ENCODE measurements at regions not wholly inside any gene's neighbourhood (a gene's known extent, or its start where the extent isn't known, plus 50 kb on each side); places are given as distances from the start of the nearest gene placed in this dataset.

DNA sequence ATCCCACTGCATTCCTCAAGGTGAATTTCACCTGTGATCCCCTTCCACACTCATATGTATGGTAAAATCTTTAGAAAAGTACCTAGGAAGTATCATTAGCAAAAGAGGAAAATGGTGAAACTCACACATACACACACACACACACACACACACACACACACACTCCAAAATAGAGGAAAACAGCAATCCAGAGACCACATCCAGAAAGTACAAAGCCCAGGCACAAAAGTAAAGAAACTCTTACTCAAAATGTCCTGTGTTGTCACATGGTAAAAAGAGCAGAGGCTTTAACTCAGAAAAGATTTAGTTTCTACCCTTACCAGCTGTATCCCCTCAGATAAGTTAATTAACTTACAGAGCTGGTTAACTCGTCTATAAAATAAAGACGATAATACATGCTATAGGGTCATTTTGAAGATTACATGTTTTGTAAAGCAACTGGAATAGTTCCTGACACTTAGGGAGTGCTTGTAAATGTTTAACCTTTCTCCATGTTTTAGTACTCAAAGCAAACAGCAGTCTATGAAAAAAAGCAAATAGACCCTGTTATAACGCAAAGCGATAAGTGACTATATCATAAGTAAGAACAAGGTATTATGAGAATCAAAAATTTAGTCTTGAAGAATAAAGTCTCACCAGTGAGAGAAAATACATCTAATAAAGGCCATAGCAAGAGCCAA, 360.0 kb upstream of the LRATD1 start:
- H3K36me3 ChIP-seq (ENCODE audit: control insufficient read depth, insufficient read depth, low read length): no peaks in the 10 kb centered on the region
- H3K9me3 ChIP-seq (ENCODE audit: control insufficient read depth, insufficient read depth, low read length): no peaks in the 10 kb centered on the region
- DNase-seq (no peak), ATAC-seq (no peak)
- intact Hi-C loops (cut with micrococcal nuclease): no loop called here
- H3K27me3 ChIP-seq (ENCODE audit: control insufficient read depth, insufficient read depth, low read length): no peaks in the 10 kb centered on the region
- Mint-ChIP-seq H3K4me1 (no peaks in the 10 kb centered on the region), H3K9me3 (peaks cover 9 to 18% of the 10 kb centered on the region in 2 donors), H3K27me3 (ENCODE audit: low read depth in 2 of 2) (no peaks in the 10 kb centered on the region), H3K27ac (no peak overlapping the region), H3K4me3 (no peak overlapping the region), H3K36me3 (no peaks in the 10 kb centered on the region)
- TF ChIP-seq, protein P1, sequence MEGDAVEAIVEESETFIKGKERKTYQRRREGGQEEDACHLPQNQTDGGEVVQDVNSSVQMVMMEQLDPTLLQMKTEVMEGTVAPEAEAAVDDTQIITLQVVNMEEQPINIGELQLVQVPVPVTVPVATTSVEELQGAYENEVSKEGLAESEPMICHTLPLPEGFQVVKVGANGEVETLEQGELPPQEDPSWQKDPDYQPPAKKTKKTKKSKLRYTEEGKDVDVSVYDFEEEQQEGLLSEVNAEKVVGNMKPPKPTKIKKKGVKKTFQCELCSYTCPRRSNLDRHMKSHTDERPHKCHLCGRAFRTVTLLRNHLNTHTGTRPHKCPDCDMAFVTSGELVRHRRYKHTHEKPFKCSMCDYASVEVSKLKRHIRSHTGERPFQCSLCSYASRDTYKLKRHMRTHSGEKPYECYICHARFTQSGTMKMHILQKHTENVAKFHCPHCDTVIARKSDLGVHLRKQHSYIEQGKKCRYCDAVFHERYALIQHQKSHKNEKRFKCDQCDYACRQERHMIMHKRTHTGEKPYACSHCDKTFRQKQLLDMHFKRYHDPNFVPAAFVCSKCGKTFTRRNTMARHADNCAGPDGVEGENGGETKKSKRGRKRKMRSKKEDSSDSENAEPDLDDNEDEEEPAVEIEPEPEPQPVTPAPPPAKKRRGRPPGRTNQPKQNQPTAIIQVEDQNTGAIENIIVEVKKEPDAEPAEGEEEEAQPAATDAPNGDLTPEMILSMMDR (IDR thresholded peaks at IDR 0.05): no peak
- no CpG with 5 or more reads among the region's 4 CpGs for WGBS (ENCODE audit: insufficient coverage)
- no peaks in the 10 kb centered on the region for H3K4me1 ChIP-seq (ENCODE audit: control insufficient read depth, insufficient read depth, low read length)
- no peak overlapping the region for H3K27ac ChIP-seq (ENCODE audit: low read length)
- H3K4me3 ChIP-seq (ENCODE audit: low read length): no peak overlapping the region

DNA sequence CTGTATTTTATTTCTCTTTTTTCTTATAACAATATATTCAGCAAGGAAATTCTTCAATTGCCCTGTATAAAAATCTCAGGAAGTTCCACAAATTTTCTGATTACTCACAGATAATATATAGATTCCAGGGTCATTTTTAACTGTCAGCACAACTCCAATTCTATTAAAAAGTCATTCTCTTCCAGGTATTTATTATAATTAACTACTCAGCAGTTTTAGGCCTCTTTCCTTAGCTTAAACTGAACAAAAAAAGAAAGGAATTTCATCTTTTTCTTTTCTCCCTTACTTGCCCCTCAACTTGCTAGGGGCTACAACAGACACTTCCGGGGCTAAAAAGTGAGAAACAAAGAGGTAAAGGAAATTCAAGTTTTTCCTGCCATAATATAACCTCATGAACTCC, 358.9 kb upstream of the LRATD1 start:
- ATAC-seq: no peak
- no peaks in the 10 kb centered on the region for H3K4me1 ChIP-seq (ENCODE audit: control insufficient read depth, insufficient read depth, low read length)
- H3K27me3 ChIP-seq (ENCODE audit: control insufficient read depth, insufficient read depth, low read length): no peaks in the 10 kb centered on the region
- peaks cover 9 to 21% of the 10 kb centered on the region in 2 donors for H3K9me3 Mint-ChIP-seq
- H3K9me3 ChIP-seq (ENCODE audit: control insufficient read depth, insufficient read depth, low read length): no peaks in the 10 kb centered on the region
- DNase-seq: no peak
- H3K4me1 Mint-ChIP-seq: no peaks in the 10 kb centered on the region
- H3K36me3 Mint-ChIP-seq: no peaks in the 10 kb centered on the region
- H3K27me3 Mint-ChIP-seq (ENCODE audit: low read depth in 2 of 2): no peaks in the 10 kb centered on the region
- intact Hi-C loops (cut with micrococcal nuclease): no loop called here
- WGBS (ENCODE audit: insufficient coverage): no CpG with 5 or more reads among the region's 1 CpG
- H3K4me3 ChIP-seq (ENCODE audit: low read length): no peak overlapping the region
- TF ChIP-seq, protein P1 (IDR thresholded peaks at IDR 0.05): no peak
- no peak overlapping the region for H3K27ac Mint-ChIP-seq
- H3K27ac ChIP-seq (ENCODE audit: low read length): no peak overlapping the region
- no peaks in the 10 kb centered on the region for H3K36me3 ChIP-seq (ENCODE audit: control insufficient read depth, insufficient read depth, low read length)
- H3K4me3 Mint-ChIP-seq: no peak overlapping the region

DNA sequence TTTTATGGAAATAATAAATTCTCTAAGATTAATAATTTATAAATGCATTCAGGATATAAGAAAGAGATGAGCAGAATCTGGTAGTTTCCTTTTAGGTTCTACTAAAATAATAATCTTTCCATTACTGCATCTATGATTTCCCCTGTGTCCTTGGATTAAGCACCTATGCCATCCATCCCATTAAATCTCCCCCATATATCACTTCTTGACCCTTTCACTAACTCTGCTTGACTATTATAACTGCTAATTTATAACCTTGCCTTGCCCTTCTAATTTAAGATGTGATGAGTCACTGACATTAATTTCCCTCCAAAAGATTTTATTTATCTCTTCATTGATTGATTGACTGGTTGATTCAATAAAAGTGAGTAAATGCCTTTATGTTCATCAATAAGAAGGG, 348.3 kb upstream of the LRATD1 start:
- intact Hi-C loops (cut with micrococcal nuclease): no loop called here
- H3K27me3 ChIP-seq (ENCODE audit: control insufficient read depth, insufficient read depth, low read length): no peaks in the 10 kb centered on the region
- TF ChIP-seq, protein P1 (IDR thresholded peaks at IDR 0.05): no peak
- H3K4me1 ChIP-seq (ENCODE audit: control insufficient read depth, insufficient read depth, low read length): no peaks in the 10 kb centered on the region
- Mint-ChIP-seq H3K27ac (no peak overlapping the region), H3K27me3 (ENCODE audit: low read depth in 2 of 2) (no peaks in the 10 kb centered on the region), H3K36me3 (no peaks in the 10 kb centered on the region), H3K9me3 (peaks cover 17 to 18% of the 10 kb centered on the region in 2 donors), H3K4me3 (no peak overlapping the region), H3K4me1 (no peaks in the 10 kb centered on the region)
- H3K9me3 ChIP-seq (ENCODE audit: control insufficient read depth, insufficient read depth, low read length): peaks cover 3% of the 10 kb centered on the region
- no peak overlapping the region for H3K4me3 ChIP-seq (ENCODE audit: low read length)
- ATAC-seq (no peak), DNase-seq (no peak)
- H3K27ac ChIP-seq (ENCODE audit: low read length): no peak overlapping the region
- no peaks in the 10 kb centered on the region for H3K36me3 ChIP-seq (ENCODE audit: control insufficient read depth, insufficient read depth, low read length)

DNA sequence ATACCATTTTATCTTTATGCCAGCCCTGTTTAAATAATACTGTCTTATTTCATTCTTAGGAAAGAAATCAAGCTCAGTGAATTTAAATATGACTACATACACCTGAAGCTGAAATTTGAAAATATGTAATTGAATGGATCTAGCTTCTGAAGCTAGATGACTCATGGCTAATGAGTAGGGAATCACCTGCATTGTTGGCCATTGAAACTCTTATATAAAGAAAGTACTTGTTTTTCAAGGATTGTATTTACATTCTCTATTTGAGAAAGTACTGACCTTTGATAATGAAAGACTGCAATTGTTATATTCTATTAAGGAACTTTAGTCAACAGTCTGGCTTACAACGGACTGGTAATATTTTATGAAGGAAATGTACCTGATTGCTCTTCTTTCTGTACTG, 346.7 kb upstream of the LRATD1 start:
- no peak for ATAC-seq
- no peaks in the 10 kb centered on the region for H3K27me3 Mint-ChIP-seq (ENCODE audit: low read depth in 2 of 2)
- 94% methylated on average over 1 of the region's 1 CpG for WGBS (ENCODE audit: insufficient coverage)
- TF ChIP-seq, protein P1 (IDR thresholded peaks at IDR 0.05): no peak
- Histone ChIP-seq H3K4me3 (ENCODE audit: low read length) (no peak overlapping the region), H3K9me3 (ENCODE audit: control insufficient read depth, insufficient read depth, low read length) (peaks cover 3% of the 10 kb centered on the region), H3K27me3 (ENCODE audit: control insufficient read depth, insufficient read depth, low read length) (no peaks in the 10 kb centered on the region), H3K36me3 (ENCODE audit: control insufficient read depth, insufficient read depth, low read length) (no peaks in the 10 kb centered on the region), H3K27ac (ENCODE audit: low read length) (no peak overlapping the region), H3K4me1 (ENCODE audit: control insufficient read depth, insufficient read depth, low read length) (no peaks in the 10 kb centered on the region)
- peaks cover 15 to 18% of the 10 kb centered on the region in 2 donors for H3K9me3 Mint-ChIP-seq
- no peak overlapping the region for H3K4me3 Mint-ChIP-seq
- DNase-seq: no peak
- H3K27ac Mint-ChIP-seq: no peak overlapping the region
- intact Hi-C loops (cut with micrococcal nuclease): no loop called here
- no peaks in the 10 kb centered on the region for H3K4me1 Mint-ChIP-seq
- H3K36me3 Mint-ChIP-seq: no peaks in the 10 kb centered on the region

Data from natural killer cell (primary cell).